OCI-LY3 (cell line): ENCODE measurements at regions not wholly inside any gene's neighbourhood (a gene's known extent, or its start where the extent isn't known, plus 50 kb on each side); places are given as distances from the start of the nearest gene placed in this dataset.

Experiments
- EZH2phosphoT487 ChIP-seq: fragments of 200-600 bp; shearing (Covaris generic); IDR thresholded peaks from 2 replicates; pipeline ENCODE4 v1.6.1; 2018; ENCODE audit warnings: antibody characterized with exemption, mixed run types, low read depth
- TF ChIP-seq, protein P1 (sequence below): fragments of 200-600, 300-600 bp; sonication (generic); IDR thresholded peaks from 2 replicates; pipeline ENCODE4 v1.5.1; 2014; ENCODE audit warnings: antibody characterized with exemption, low read length, low read depth

DNA sequence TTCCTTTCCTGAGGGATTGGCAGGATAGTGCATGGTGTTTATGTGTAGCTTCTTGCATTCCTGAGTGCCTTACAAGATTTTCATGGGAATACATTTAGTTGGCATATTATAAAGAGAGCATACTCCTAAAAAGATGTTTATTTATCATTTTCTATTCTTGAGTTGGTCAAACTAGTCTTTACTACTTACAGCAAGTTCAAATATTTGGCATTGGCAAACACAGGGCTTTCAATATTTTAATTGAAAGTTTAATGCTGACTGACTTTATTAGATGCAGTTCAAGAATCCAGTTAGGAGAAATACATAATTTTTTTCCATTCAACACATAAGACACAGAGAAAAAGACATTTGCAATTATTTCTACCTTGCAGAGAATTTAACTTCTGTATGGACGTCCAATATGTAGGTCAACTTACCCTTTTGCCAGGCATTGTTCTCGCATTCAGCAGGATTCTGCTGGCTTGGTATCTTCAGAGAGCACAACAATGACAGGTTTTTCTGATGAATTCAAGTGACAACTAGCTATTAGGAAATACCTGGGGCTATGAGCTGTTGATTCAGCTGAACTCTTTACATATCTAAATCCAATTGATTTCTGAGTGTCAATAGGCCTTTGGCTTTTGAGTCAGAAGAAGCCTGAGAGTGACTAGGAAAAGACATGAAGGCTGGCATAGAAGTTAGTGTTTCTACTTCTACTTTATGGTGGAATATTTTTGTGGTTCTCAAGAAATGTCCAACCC, 129.6 kb downstream of the LURAP1L start:
- no peak for TF ChIP-seq EZH2phosphoT487
- TF ChIP-seq, protein P1, sequence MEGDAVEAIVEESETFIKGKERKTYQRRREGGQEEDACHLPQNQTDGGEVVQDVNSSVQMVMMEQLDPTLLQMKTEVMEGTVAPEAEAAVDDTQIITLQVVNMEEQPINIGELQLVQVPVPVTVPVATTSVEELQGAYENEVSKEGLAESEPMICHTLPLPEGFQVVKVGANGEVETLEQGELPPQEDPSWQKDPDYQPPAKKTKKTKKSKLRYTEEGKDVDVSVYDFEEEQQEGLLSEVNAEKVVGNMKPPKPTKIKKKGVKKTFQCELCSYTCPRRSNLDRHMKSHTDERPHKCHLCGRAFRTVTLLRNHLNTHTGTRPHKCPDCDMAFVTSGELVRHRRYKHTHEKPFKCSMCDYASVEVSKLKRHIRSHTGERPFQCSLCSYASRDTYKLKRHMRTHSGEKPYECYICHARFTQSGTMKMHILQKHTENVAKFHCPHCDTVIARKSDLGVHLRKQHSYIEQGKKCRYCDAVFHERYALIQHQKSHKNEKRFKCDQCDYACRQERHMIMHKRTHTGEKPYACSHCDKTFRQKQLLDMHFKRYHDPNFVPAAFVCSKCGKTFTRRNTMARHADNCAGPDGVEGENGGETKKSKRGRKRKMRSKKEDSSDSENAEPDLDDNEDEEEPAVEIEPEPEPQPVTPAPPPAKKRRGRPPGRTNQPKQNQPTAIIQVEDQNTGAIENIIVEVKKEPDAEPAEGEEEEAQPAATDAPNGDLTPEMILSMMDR, result no peak
